Activated naive CD4-positive, alpha-beta T cell treated with anti-CD3 and anti-CD28 coated beads, Interleukin-2, amount 10 ng/mL, durations not matched to agents 7 days and 5 days (primary cell): ENCODE measurements at regions not wholly inside any gene's neighbourhood (a gene's known extent, or its start where the extent isn't known, plus 50 kb on each side); places are given as distances from the start of the nearest gene placed in this dataset.

Source experiments
- CTCF ChIA-PET: fragments of 350-600 bp; sonication (Branson Sonifier 250); formaldehyde crosslinking; loops from one replicate; lab custom pipeline; 2021; ENCODE audit warnings: antibody characterized with exemption; lab: Charles Lee
- DNase-seq: peaks from one replicate; pipeline ENCODE4 v3.0.0-alpha.2; 2020
- H3K27ac Mint-ChIP-seq: one replicate; pipeline ENCODE4 v1.8.0; 2021; ENCODE audit warnings: mild to moderate bottlenecking, moderate library complexity, mixed read lengths
- H3K27me3 Mint-ChIP-seq: one replicate; pipeline ENCODE4 v1.8.0; 2021; ENCODE audit warnings: mild to moderate bottlenecking, mixed read lengths
- H3K36me3 Mint-ChIP-seq: one replicate; pipeline ENCODE4 v1.8.0; 2021; ENCODE audit warnings: mixed read lengths
- H3K4me1 Mint-ChIP-seq: one replicate; pipeline ENCODE4 v1.8.0; 2021; ENCODE audit warnings: mixed read lengths
- H3K4me3 Mint-ChIP-seq: one replicate; pipeline ENCODE4 v1.8.0; 2021; ENCODE audit warnings: mild to moderate bottlenecking, moderate library complexity, mixed read lengths
- H3K9me3 Mint-ChIP-seq: one replicate; pipeline ENCODE4 v1.8.0; 2021; ENCODE audit warnings: mixed read lengths

GRCh38 chr1:234933475-234933874, 195.2 kb downstream of the TOMM20 start:
- Mint-ChIP-seq H3K27me3 (peaks cover 4% of the 10 kb centered on the region), H3K4me1 (peaks cover 29% of the 10 kb centered on the region), H3K27ac (no peak overlapping the region), H3K36me3 (no peaks in the 10 kb centered on the region), H3K9me3 (no peaks in the 10 kb centered on the region), H3K4me3 (no peak overlapping the region)
- DNase-seq: no peak
- CTCF ChIA-PET: interaction anchor here (1.0 to 1.4 kb wide), 3 partner anchors 12 to 46 kb away, joined by 4 to 5 read pairs (median 4); no protein-coding TSS in a partner anchor

- DNase-seq: no peak
- Mint-ChIP-seq H3K9me3 (no peaks in the 10 kb centered on the region), H3K27ac (peak overlapping the region; percentile 29), H3K4me3 (no peak overlapping the region), H3K36me3 (no peaks in the 10 kb centered on the region), H3K27me3 (peaks cover 4% of the 10 kb centered on the region), H3K4me1 (peaks cover 36% of the 10 kb centered on the region)
- CTCF ChIA-PET: interaction anchor here (0.7 to 1.4 kb wide), 5 partner anchors 12 to 54 kb away, joined by 3 to 5 read pairs (median 4); no protein-coding TSS in a partner anchor
These were observed 195.9 kb downstream of the TOMM20 start for GRCh38 chr1:234932511-234933430.

- H3K4me3 Mint-ChIP-seq: no peak overlapping the region
- H3K27ac Mint-ChIP-seq: no peak overlapping the region
- CTCF ChIA-PET: interaction anchor here (0.7 to 1.4 kb wide), 3 partner anchors 13 to 55 kb away, joined by 3 to 4 read pairs (median 3); no protein-coding TSS in a partner anchor
- no peaks in the 10 kb centered on the region for H3K9me3 Mint-ChIP-seq
- DNase-seq: no peak
- H3K4me1 Mint-ChIP-seq: peaks cover 43% of the 10 kb centered on the region
- peaks cover 4% of the 10 kb centered on the region for H3K27me3 Mint-ChIP-seq
- no peaks in the 10 kb centered on the region for H3K36me3 Mint-ChIP-seq
These were observed 196.5 kb downstream of the TOMM20 start for GRCh38 chr1:234932106-234932505.

- H3K4me1 Mint-ChIP-seq: peaks cover 49% of the 10 kb centered on the region
- no peak for DNase-seq
- peaks cover 4% of the 10 kb centered on the region for H3K27me3 Mint-ChIP-seq
- H3K36me3 Mint-ChIP-seq: no peaks in the 10 kb centered on the region
- H3K27ac Mint-ChIP-seq: no peak overlapping the region
- H3K9me3 Mint-ChIP-seq: no peaks in the 10 kb centered on the region
- no peak overlapping the region for H3K4me3 Mint-ChIP-seq
- CTCF ChIA-PET: interaction anchor here (0.7 to 1.2 kb wide), 2 partner anchors 24 to 334 kb away, joined by 3 read pairs; no protein-coding TSS in a partner anchor
These were observed 197.1 kb downstream of the TOMM20 start for GRCh38 chr1:234931404-234931973.

- H3K4me3 Mint-ChIP-seq: no peak overlapping the region
- no peak overlapping the region for H3K27ac Mint-ChIP-seq
- no peaks in the 10 kb centered on the region for H3K9me3 Mint-ChIP-seq
- peaks cover 62% of the 10 kb centered on the region for H3K4me1 Mint-ChIP-seq
- H3K36me3 Mint-ChIP-seq: no peaks in the 10 kb centered on the region
- peaks cover 4% of the 10 kb centered on the region for H3K27me3 Mint-ChIP-seq
- CTCF ChIA-PET: interaction anchor here (1.7 to 1.8 kb wide), 2 partner anchors 41 to 154 kb away, joined by 5 to 6 read pairs; no protein-coding TSS in a partner anchor
- DNase-seq: no peak
These were observed 199.3 kb downstream of the TOMM20 start for GRCh38 chr1:234929369-234929768.

- Mint-ChIP-seq H3K4me3 (no peak overlapping the region), H3K9me3 (peaks cover 2% of the 10 kb centered on the region), H3K27ac (peak overlapping the region; percentile 35), H3K4me1 (peaks cover 60% of the 10 kb centered on the region), H3K36me3 (no peaks in the 10 kb centered on the region), H3K27me3 (peaks cover 4% of the 10 kb centered on the region)
- no peak for DNase-seq
- CTCF ChIA-PET: interaction anchor here (0.7 to 1.9 kb wide), 6 partner anchors 11 to 155 kb away, joined by 3 to 6 read pairs (median 4); no protein-coding TSS in a partner anchor
These were observed 200.0 kb downstream of the TOMM20 start for GRCh38 chr1:234928642-234929041.

GRCh38 chr1:234927971-234928640, 200.5 kb downstream of the TOMM20 start:
- peak; percentile 40 for DNase-seq
- Mint-ChIP-seq H3K4me3 (peak overlapping the region; percentile 36), H3K27me3 (peaks cover 4% of the 10 kb centered on the region), H3K36me3 (no peaks in the 10 kb centered on the region), H3K4me1 (peaks cover 54% of the 10 kb centered on the region), H3K27ac (peak overlapping the region; percentile 94), H3K9me3 (peaks cover 7% of the 10 kb centered on the region)
- CTCF ChIA-PET: interaction anchor here (0.7 to 1.9 kb wide), 5 partner anchors 11 to 155 kb away, joined by 3 to 6 read pairs (median 3); no protein-coding TSS in a partner anchor

- Mint-ChIP-seq H3K27ac (peak overlapping the region; percentile 94), H3K9me3 (peaks cover 7% of the 10 kb centered on the region), H3K27me3 (peaks cover 4% of the 10 kb centered on the region), H3K36me3 (no peaks in the 10 kb centered on the region), H3K4me3 (peak overlapping the region; percentile 36), H3K4me1 (peaks cover 48% of the 10 kb centered on the region)
- CTCF ChIA-PET: interaction anchor here (1.0 to 2.0 kb wide), 7 partner anchors 30 to 203 kb away, joined by 3 to 13 read pairs (median 6); no protein-coding TSS in a partner anchor
- no peak for DNase-seq
These were observed 201.2 kb downstream of the TOMM20 start for GRCh38 chr1:234927312-234927970.

- no peaks in the 10 kb centered on the region for H3K36me3 Mint-ChIP-seq
- H3K4me3 Mint-ChIP-seq: peak overlapping the region; percentile 19
- peaks cover 7% of the 10 kb centered on the region for H3K9me3 Mint-ChIP-seq
- H3K27ac Mint-ChIP-seq: peak overlapping the region; percentile 94
- CTCF ChIA-PET: interaction anchor here (0.6 to 2.8 kb wide), 8 partner anchors 14 to 315 kb away, joined by 3 to 13 read pairs (median 6); no protein-coding TSS in a partner anchor
- H3K4me1 Mint-ChIP-seq: peaks cover 48% of the 10 kb centered on the region
- DNase-seq: peak; percentile 70
- no peaks in the 10 kb centered on the region for H3K27me3 Mint-ChIP-seq
These were observed 201.9 kb downstream of the TOMM20 start for GRCh38 chr1:234926559-234927311.

GRCh38 chr1:234926264-234926558, 202.4 kb downstream of the TOMM20 start:
- H3K4me3 Mint-ChIP-seq: peak overlapping the region; percentile 22
- CTCF ChIA-PET: interaction anchor here (0.6 to 2.8 kb wide), 7 partner anchors 14 to 315 kb away, joined by 3 to 13 read pairs (median 5); no protein-coding TSS in a partner anchor
- peaks cover 7% of the 10 kb centered on the region for H3K9me3 Mint-ChIP-seq

GRCh38 chr1:234925440-234926263, 203.0 kb downstream of the TOMM20 start:
- Mint-ChIP-seq H3K27me3 (no peaks in the 10 kb centered on the region), H3K4me3 (peak overlapping the region; percentile 22), H3K27ac (peak overlapping the region; percentile 94), H3K4me1 (peaks cover 48% of the 10 kb centered on the region), H3K9me3 (peaks cover 7% of the 10 kb centered on the region), H3K36me3 (no peaks in the 10 kb centered on the region)
- DNase-seq: no peak
- CTCF ChIA-PET: interaction anchor here (0.6 to 2.8 kb wide), 8 partner anchors 13 to 314 kb away, joined by 3 to 13 read pairs (median 4); no protein-coding TSS in a partner anchor

More at GRCh38 chr1:234926264-234926558, 202.4 kb downstream of the TOMM20 start:
- Mint-ChIP-seq H3K27ac (peak overlapping the region; percentile 94), H3K27me3 (no peaks in the 10 kb centered on the region), H3K36me3 (no peaks in the 10 kb centered on the region), H3K4me1 (peaks cover 48% of the 10 kb centered on the region)
- no peak for DNase-seq
